ENCODE measurements at regions not wholly inside any gene's neighbourhood (a gene's known extent, or its start where the extent isn't known, plus 50 kb on each side); places are given as distances from the start of the nearest gene placed in this dataset.

DNA sequence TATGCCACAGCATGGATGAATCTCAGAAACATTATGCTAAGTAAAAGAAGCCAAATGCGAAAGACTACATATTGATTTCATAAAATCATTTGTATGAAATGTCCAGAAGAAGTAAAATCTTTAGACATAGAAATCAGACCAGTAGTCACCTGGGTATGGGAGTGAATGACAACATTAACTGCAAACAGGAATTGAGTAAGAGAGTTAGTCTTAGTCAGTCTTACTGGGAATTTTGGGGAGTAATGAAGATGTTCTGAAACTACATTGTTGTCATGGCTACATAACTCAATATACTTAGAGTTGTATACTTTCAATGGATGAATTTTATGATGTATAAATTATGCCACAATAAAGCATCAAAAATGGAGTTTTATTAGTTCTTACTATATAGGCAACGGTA, 107.8 kb upstream of the CHORDC1 start:
- Histone ChIP-seq H3K27me3 (ENCODE audit: control insufficient read depth, low read length) (no peaks in the 10 kb centered on the region), H4K20me1 (ENCODE audit: control insufficient read depth, insufficient read depth, low read depth, low read length) (no peaks in the 10 kb centered on the region), H3K9me2 (replicated peaks; ENCODE audit: control insufficient read depth, low read length) (no peaks in the 10 kb centered on the region), H3K36me3 (ENCODE audit: control insufficient read depth, low read length) (no peaks in the 10 kb centered on the region), H3K4me3 (ENCODE audit: low read length) (no peak overlapping the region), H3F3A (ENCODE audit: control insufficient read depth, insufficient read depth) (no peaks in the 10 kb centered on the region), H3K27ac (ENCODE audit: low read depth, low read length) (no peak overlapping the region), H3K4me2 (ENCODE audit: low read length) (no peak overlapping the region), H3K4me1 (ENCODE audit: control insufficient read depth, low read length) (no peaks in the 10 kb centered on the region), H3K79me2 (ENCODE audit: control insufficient read depth, low read length) (no peaks in the 10 kb centered on the region), H3K9me3 (ENCODE audit: control insufficient read depth, insufficient read depth, low read length) (no peaks in the 10 kb centered on the region)
- no peak for TF ChIP-seq EZH2phosphoT487 (IDR thresholded peaks at IDR 0.05; ENCODE audit: borderline replicate concordance, low read length)
- TF ChIP-seq, protein P1, sequence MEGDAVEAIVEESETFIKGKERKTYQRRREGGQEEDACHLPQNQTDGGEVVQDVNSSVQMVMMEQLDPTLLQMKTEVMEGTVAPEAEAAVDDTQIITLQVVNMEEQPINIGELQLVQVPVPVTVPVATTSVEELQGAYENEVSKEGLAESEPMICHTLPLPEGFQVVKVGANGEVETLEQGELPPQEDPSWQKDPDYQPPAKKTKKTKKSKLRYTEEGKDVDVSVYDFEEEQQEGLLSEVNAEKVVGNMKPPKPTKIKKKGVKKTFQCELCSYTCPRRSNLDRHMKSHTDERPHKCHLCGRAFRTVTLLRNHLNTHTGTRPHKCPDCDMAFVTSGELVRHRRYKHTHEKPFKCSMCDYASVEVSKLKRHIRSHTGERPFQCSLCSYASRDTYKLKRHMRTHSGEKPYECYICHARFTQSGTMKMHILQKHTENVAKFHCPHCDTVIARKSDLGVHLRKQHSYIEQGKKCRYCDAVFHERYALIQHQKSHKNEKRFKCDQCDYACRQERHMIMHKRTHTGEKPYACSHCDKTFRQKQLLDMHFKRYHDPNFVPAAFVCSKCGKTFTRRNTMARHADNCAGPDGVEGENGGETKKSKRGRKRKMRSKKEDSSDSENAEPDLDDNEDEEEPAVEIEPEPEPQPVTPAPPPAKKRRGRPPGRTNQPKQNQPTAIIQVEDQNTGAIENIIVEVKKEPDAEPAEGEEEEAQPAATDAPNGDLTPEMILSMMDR (IDR thresholded peaks at IDR 0.05; ENCODE audit: low read depth, low read length, poor library complexity, severe bottlenecking), result no peak

DNA sequence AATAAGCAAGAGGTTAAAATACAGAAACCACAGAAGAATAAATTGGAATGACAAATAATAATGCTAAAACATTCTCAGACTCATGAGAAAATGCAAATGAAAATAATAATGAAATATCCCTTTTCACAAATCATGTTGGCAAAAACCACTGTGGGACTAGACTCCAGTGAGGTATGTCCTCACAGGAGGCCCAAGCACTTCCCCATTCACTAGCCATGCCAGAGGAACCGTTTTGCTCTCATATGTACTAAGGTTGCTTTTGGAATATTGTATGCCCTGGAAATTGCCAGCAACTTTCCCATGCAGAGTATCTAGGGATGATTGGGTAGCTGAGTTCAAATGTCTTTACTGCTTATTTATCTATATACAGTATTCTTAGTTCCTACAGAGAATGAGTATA, 106.2 kb upstream of the CHORDC1 start:
- H3K4me1 ChIP-seq (ENCODE audit: control insufficient read depth, low read length), result no peaks in the 10 kb centered on the region
- no peaks in the 10 kb centered on the region for H3F3A ChIP-seq (ENCODE audit: control insufficient read depth, insufficient read depth)
- H3K9me3 ChIP-seq (ENCODE audit: control insufficient read depth, insufficient read depth, low read length), result no peaks in the 10 kb centered on the region
- H3K27me3 ChIP-seq (ENCODE audit: control insufficient read depth, low read length), result no peaks in the 10 kb centered on the region
- H3K4me3 ChIP-seq (ENCODE audit: low read length), result no peak overlapping the region
- no peaks in the 10 kb centered on the region for H3K9me2 ChIP-seq (replicated peaks; ENCODE audit: control insufficient read depth, low read length)
- no peaks in the 10 kb centered on the region for H4K20me1 ChIP-seq (ENCODE audit: control insufficient read depth, insufficient read depth, low read depth, low read length)
- no peaks in the 10 kb centered on the region for H3K79me2 ChIP-seq (ENCODE audit: control insufficient read depth, low read length)
- H3K27ac ChIP-seq (ENCODE audit: low read depth, low read length), result no peak overlapping the region
- TF ChIP-seq, protein P1 (IDR thresholded peaks at IDR 0.05; ENCODE audit: low read depth, low read length, poor library complexity, severe bottlenecking), result no peak
- no peak for TF ChIP-seq EZH2phosphoT487 (IDR thresholded peaks at IDR 0.05; ENCODE audit: borderline replicate concordance, low read length)
- H3K36me3 ChIP-seq (ENCODE audit: control insufficient read depth, low read length), result no peaks in the 10 kb centered on the region
- no peak overlapping the region for H3K4me2 ChIP-seq (ENCODE audit: low read length)

DNA sequence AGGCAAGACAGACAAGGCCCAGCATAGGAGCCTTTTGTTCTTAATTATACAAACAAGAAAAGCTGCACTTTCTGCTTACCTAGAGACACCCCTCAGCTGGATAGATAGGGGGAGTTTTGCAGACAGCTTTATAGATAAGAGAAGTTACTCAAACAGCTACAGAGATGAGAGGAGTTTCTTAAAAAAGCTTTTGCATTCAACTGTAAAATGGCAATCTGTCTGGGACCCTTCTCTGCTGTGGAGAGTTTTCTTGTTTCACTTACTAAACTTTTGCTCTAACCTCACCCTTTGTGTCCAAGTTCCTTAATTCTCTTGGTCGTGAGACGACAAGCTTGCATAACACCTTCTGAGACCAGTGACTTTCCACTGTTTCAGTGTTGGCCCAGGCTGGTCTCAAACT, 103.8 kb upstream of the CHORDC1 start:
- Histone ChIP-seq H3K9me2 (replicated peaks; ENCODE audit: control insufficient read depth, low read length) (no peaks in the 10 kb centered on the region), H3K27ac (ENCODE audit: low read depth, low read length) (no peak overlapping the region), H4K20me1 (ENCODE audit: control insufficient read depth, insufficient read depth, low read depth, low read length) (no peaks in the 10 kb centered on the region), H3K4me3 (ENCODE audit: low read length) (no peak overlapping the region), H3K36me3 (ENCODE audit: control insufficient read depth, low read length) (no peaks in the 10 kb centered on the region), H3F3A (ENCODE audit: control insufficient read depth, insufficient read depth) (no peaks in the 10 kb centered on the region), H3K4me1 (ENCODE audit: control insufficient read depth, low read length) (no peaks in the 10 kb centered on the region), H3K4me2 (ENCODE audit: low read length) (no peak overlapping the region), H3K79me2 (ENCODE audit: control insufficient read depth, low read length) (no peaks in the 10 kb centered on the region), H3K9me3 (ENCODE audit: control insufficient read depth, insufficient read depth, low read length) (no peaks in the 10 kb centered on the region), H3K27me3 (ENCODE audit: control insufficient read depth, low read length) (no peaks in the 10 kb centered on the region)
- TF ChIP-seq, protein P1 (IDR thresholded peaks at IDR 0.05; ENCODE audit: low read depth, low read length, poor library complexity, severe bottlenecking), result no peak
- no peak for TF ChIP-seq EZH2phosphoT487 (IDR thresholded peaks at IDR 0.05; ENCODE audit: borderline replicate concordance, low read length)

DNA sequence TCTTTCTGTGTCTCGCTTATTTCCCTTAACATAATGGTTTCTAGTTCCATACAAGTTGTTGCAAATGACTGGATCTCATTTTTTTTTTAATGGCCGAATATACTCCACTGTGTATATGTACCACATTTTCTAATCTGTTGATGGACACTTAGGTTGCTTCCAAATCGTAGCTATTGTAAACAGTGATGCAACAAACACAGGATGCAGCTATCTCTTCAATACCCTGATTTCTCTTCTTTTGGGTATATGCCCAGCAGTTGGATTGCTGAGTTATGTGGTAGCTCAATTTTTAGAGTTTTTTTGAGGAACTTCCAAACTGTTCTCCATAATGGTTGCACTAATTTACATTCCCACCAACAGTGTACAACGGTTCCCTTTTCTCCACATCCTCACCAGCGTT, 100.4 kb upstream of the CHORDC1 start:
- Histone ChIP-seq H3K27me3 (ENCODE audit: control insufficient read depth, low read length) (no peaks in the 10 kb centered on the region), H3K36me3 (ENCODE audit: control insufficient read depth, low read length) (no peaks in the 10 kb centered on the region), H4K20me1 (ENCODE audit: control insufficient read depth, insufficient read depth, low read depth, low read length) (no peaks in the 10 kb centered on the region), H3K4me3 (ENCODE audit: low read length) (no peak overlapping the region), H3K79me2 (ENCODE audit: control insufficient read depth, low read length) (no peaks in the 10 kb centered on the region), H3K27ac (ENCODE audit: low read depth, low read length) (no peak overlapping the region), H3K4me1 (ENCODE audit: control insufficient read depth, low read length) (no peaks in the 10 kb centered on the region), H3K9me3 (ENCODE audit: control insufficient read depth, insufficient read depth, low read length) (no peaks in the 10 kb centered on the region), H3K9me2 (replicated peaks; ENCODE audit: control insufficient read depth, low read length) (no peaks in the 10 kb centered on the region), H3F3A (ENCODE audit: control insufficient read depth, insufficient read depth) (no peaks in the 10 kb centered on the region), H3K4me2 (ENCODE audit: low read length) (no peak overlapping the region)
- TF ChIP-seq, protein P1 (IDR thresholded peaks at IDR 0.05; ENCODE audit: low read depth, low read length, poor library complexity, severe bottlenecking), result no peak
- no peak for TF ChIP-seq EZH2phosphoT487 (IDR thresholded peaks at IDR 0.05; ENCODE audit: borderline replicate concordance, low read length)

All from DOHH2 (cell line).